ENCODE measurements at regions not wholly inside any gene's neighbourhood (a gene's known extent, or its start where the extent isn't known, plus 50 kb on each side); places are given as distances from the start of the nearest gene placed in this dataset.
"Not testable (repeated sequence)": the region's sequence is repeated elsewhere in the genome, so short reads cannot be mapped to it uniquely, and the experiment has no call there.

GRCh38 chr3:8050283-8050682, 451.3 kb upstream of the LMCD1 start:
- H3K79me2 ChIP-seq (ENCODE audit: insufficient read depth, low read depth, low read length) = no peaks in the 10 kb centered on the region
- ChIA-PET POLR2A (interaction anchor here (0.6 kb wide), 1 partner anchor 203 kb away, joined by 4 read pairs; no protein-coding TSS in a partner anchor), CTCF (ENCODE audit: unreplicated experiment) (no interaction called here)
- H3K4me2 ChIP-seq (ENCODE audit: low read length) = no peak overlapping the region
- no peak overlapping the region for H3K4me3 ChIP-seq (ENCODE audit: low read depth, low read length, poor library complexity, severe bottlenecking)
- H3K9me2 ChIP-seq (ENCODE audit: insufficient read depth, low read length) = no peaks in the 10 kb centered on the region
- no peaks in the 10 kb centered on the region for H3K4me1 ChIP-seq (ENCODE audit: insufficient read depth, low read length, poor library complexity, severe bottlenecking)
- no peak overlapping the region for H3K27ac ChIP-seq (ENCODE audit: low read depth, low read length, poor library complexity, severe bottlenecking)
- no peak overlapping the region for H2AFZ ChIP-seq (ENCODE audit: low read length)
- H3K9me3 ChIP-seq (ENCODE audit: low read length) = no peaks in the 10 kb centered on the region
- DNase-seq (ENCODE audit: low spot score) = no peak
- intact Hi-C loops (cut with micrococcal nuclease; ENCODE audit: unreplicated experiment) = no loop called here
- H3K36me3 ChIP-seq (ENCODE audit: insufficient read depth, low read length) = no peaks in the 10 kb centered on the region
- H4K20me1 ChIP-seq (ENCODE audit: insufficient read depth, low read length) = no peaks in the 10 kb centered on the region
- BruUV-seq (replicated peaks) = no TSS peak
- no peak for TF ChIP-seq CTCF (conservative IDR thresholded peaks at IDR 0.05; ENCODE audit: low read length)
- no peak for TF ChIP-seq EZH2phosphoT487 (IDR thresholded peaks at IDR 0.05; ENCODE audit: borderline replicate concordance, low read depth, low read length)

GRCh38 chr3:8052659-8053058, 449.0 kb upstream of the LMCD1 start:
- H3K4me1 ChIP-seq (ENCODE audit: insufficient read depth, low read length, poor library complexity, severe bottlenecking) = no peaks in the 10 kb centered on the region
- no peak for DNase-seq (ENCODE audit: low spot score)
- BruUV-seq (replicated peaks) = no TSS peak
- ChIA-PET CTCF (ENCODE audit: unreplicated experiment) (no interaction called here), POLR2A (no interaction called here)
- no peak overlapping the region for H3K4me3 ChIP-seq (ENCODE audit: low read depth, low read length, poor library complexity, severe bottlenecking)
- H4K20me1 ChIP-seq (ENCODE audit: insufficient read depth, low read length) = no peaks in the 10 kb centered on the region
- no peak overlapping the region for H3K4me2 ChIP-seq (ENCODE audit: low read length)
- H3K9me2 ChIP-seq (ENCODE audit: insufficient read depth, low read length) = no peaks in the 10 kb centered on the region
- intact Hi-C loops (cut with micrococcal nuclease; ENCODE audit: unreplicated experiment) = no loop called here
- TF ChIP-seq EZH2phosphoT487 (IDR thresholded peaks at IDR 0.05; ENCODE audit: borderline replicate concordance, low read depth, low read length) (no peak), CTCF (conservative IDR thresholded peaks at IDR 0.05; ENCODE audit: low read length) (no peak)
- H2AFZ ChIP-seq (ENCODE audit: low read length) = no peak overlapping the region
- H3K36me3 ChIP-seq (ENCODE audit: insufficient read depth, low read length) = no peaks in the 10 kb centered on the region
- no peak overlapping the region for H3K27ac ChIP-seq (ENCODE audit: low read depth, low read length, poor library complexity, severe bottlenecking)
- no peaks in the 10 kb centered on the region for H3K9me3 ChIP-seq (ENCODE audit: low read length)
- H3K79me2 ChIP-seq (ENCODE audit: insufficient read depth, low read depth, low read length) = no peaks in the 10 kb centered on the region

GRCh38 chr3:8068135-8068534, 433.5 kb upstream of the LMCD1 start:
- H3K4me2 ChIP-seq (ENCODE audit: low read length); H3K9me3 ChIP-seq (ENCODE audit: low read length); H2AFZ ChIP-seq (ENCODE audit: low read length); H3K4me3 ChIP-seq (ENCODE audit: low read depth, low read length, poor library complexity, severe bottlenecking); H3K27ac ChIP-seq (ENCODE audit: low read depth, low read length, poor library complexity, severe bottlenecking); intact Hi-C loops (cut with micrococcal nuclease; ENCODE audit: unreplicated experiment); POLR2A ChIA-PET; BruUV-seq (replicated peaks); DNase-seq (ENCODE audit: low spot score); CTCF ChIA-PET (ENCODE audit: unreplicated experiment); H3K36me3 ChIP-seq (ENCODE audit: insufficient read depth, low read length); H3K9me2 ChIP-seq (ENCODE audit: insufficient read depth, low read length); H3K79me2 ChIP-seq (ENCODE audit: insufficient read depth, low read depth, low read length); H4K20me1 ChIP-seq (ENCODE audit: insufficient read depth, low read length); H3K4me1 ChIP-seq (ENCODE audit: insufficient read depth, low read length, poor library complexity, severe bottlenecking): not testable (repeated sequence)

Measured in OCI-LY7 (cell line).